Hypothalamus (tissue), 51 donors: ENCODE measurements at regions not wholly inside any gene's neighbourhood (a gene's known extent, or its start where the extent isn't known, plus 50 kb on each side); places are given as distances from the start of the nearest gene placed in this dataset.
A peak's percentile ranks its signal among the peaks of the same experiment; 100 is the strongest.
"Not testable (repeated sequence)": the region's sequence is repeated elsewhere in the genome, so short reads cannot be mapped to it uniquely, and the experiment has no call there.

Experiments
- DNase-seq, 51 donors: peaks; one replicate each; lab custom pipeline; 2025; lab: John Stamatoyannopoulos, UW

DNA sequence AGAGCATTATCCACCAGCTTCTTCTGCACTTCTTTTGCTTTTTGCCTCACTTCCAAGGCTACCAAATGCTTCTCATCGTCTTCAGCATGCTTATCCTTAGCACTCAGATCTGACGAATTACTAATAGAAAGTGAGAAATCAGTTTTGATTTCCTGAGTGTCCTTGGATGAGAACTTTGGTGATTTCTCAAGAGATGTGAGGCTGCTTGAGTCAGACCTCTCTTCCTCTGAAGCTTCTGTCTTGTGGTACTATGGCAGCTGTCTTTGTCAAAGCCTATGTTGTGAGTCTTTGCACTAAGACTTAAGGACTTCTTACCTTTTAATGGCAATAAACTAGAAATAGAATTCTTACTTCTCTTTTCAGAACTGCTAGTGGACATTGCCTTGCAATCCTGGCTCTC is 169.9 kb downstream of the CPE start:
- DNase-seq, result no peak

DNA sequence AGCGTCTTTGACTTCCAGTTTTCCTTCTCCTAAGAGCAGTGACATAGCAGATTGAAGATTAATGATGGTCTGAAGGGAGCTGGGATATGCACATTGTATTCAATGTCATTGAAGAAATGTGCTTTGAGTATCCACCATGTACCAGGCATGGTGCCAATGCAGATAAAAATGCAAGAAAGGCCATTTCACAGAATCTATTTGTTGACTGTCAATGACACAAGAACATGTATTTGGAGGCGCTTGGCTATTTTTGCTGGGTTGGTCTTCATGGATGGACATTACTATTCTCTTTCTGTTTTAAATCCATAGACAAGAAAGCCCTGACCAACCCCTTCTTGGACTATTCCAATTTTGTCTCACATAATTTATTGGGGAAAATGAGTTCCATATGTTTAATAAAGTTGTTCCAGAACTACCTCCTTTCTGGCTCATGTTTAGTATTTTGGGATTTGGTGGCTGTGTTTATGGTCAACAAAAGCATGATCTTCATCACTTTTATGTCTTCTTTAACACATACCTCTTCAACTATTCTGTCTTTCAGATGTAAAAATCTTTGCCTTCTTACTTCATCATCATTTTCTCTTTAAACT is 174.5 kb downstream of the CPE start:
- no peak for DNase-seq

DNA sequence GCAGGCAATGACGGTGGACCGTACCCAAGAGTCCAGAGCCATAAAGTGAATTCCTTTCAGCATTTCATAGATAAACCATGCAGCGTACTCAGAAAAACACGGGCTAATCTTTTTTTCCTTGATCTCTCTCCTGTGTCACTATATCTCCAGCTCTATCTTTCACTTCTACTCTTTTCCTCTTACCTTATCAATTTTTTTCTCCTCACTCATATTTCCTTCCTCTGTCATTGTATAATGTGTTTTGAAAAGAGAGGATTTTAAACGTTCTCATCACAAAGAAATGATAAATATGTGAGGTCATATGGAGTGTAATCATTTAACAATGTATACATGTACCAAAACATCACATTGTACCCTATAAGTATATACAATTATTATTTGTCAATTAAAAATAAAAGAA is 176.5 kb downstream of the CPE start:
- DNase-seq, result no peak

DNA sequence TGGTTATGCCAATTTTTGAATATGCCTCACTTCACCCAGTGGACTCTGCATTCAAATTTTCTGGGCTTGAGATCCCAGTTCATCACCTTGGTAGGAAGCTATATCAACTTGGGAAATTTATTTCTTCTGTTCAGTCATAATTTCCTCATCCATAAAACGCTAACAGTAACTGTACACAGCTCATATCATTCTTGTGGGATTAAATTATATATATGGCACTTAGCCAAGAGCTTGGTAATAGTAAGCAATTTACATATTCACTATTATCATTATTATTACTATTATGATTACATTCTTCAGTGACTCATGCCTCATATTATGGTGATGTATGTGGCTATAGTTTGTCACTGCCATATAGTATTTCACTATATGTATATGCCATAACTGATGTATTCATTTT is 177.6 kb downstream of the CPE start:
- no peak for DNase-seq

DNA sequence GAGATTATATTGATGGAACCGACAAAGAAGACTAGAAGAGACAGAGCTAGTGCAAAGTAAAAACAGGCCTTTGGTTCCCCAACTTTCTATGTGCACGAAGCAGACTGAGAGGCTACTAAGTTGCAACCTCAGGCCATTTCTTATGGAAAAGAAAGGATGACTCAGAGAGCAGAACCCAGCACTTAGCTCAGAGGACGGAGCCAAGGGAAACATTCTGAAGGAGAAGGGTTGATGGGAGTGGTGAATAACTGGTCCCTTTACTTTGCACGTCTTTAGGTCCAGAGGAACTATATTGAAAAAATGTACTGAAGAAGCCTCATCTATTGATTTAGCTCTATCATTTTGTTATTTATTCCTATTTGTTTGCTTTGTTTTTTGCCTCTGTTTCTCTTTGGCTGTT is 182.1 kb downstream of the CPE start:
- DNase-seq, result no peak

DNA sequence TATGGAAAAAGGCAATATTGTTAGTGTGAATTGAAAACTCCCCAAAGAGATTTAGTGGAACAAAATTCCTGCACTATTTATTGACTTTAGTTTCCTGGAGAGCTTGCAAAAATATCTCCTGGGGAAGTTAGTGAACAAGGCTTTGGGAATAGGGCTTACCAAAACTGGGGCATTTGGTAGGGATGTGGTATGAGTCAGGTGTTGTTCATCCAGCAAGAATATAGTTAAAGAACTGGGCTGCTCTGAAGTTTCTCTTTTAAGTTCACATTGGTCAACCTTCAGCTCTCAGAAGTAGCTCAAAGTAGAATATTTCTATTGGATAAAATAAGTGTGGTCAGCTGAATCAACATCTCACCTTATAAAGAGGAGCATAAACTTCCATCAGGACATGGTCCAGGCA is 185.0 kb downstream of the CPE start:
- no peak for DNase-seq

DNA sequence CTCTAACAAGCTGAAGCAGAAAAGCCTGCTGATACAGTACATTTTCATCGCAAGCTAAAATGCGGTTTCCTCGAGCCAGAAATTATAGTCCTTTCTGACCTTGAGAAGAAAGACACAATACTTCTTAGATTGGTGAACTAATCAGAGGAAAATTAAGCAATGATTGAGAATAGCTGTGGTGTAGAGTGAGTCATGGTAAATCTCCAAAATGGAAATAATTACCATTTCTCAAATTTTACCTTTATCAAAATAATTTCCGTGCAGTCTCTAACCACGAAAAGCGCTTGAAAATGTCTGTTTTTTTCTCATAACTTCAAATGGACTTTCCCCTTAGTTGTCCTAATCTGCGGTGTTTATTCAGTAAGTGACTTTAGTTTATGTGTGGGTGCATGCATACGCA is 190.2 kb downstream of the CPE start:
- no peak for DNase-seq

DNA sequence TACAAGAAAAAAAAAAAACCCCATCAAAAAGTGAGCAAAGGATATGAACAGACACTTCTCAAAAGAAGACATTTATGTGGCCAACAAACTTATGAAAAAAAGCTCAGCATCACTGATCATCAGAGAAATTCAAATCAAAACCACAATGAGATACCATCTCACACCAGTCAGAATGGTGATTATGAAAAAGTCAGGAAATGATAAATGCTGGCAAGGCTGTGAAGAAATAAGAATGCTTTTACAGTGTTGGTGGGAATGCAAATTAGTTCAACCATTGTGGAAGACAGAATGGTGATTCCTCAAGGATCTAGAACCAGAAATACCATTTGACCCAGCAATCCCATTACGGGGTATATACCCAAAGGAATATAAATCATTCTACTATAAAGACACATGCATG is 192.7 kb downstream of the CPE start:
- not testable (repeated sequence) for DNase-seq

DNA sequence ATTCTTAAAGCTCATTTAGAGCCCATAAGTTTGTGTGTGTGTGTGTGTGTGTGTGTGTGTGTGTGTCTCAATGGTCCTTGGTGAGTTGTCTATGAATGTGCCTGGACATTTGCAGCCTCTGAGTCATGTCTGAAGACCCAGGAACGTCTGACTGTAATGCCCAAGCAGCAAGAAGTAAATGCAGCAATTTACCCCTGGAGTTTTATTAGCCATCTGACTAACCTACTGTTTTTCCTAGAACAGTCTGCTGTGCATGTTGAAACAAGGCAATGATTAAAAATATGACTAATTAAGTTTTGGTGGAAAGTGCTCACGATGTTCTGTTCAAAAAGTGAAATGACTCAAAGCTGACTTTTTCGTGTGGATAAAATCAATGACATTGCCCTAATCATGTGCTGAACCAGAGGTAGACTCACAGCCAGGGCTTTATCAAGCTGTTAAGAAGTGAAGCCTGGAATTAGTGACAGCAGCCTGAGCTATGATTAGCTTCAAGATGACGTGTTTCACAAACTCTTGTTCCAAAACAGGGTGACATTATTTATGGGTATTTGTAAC is 201.6 kb downstream of the CPE start:
- peak in 2 of 51 donors; percentile 4 to 33 for DNase-seq

DNA sequence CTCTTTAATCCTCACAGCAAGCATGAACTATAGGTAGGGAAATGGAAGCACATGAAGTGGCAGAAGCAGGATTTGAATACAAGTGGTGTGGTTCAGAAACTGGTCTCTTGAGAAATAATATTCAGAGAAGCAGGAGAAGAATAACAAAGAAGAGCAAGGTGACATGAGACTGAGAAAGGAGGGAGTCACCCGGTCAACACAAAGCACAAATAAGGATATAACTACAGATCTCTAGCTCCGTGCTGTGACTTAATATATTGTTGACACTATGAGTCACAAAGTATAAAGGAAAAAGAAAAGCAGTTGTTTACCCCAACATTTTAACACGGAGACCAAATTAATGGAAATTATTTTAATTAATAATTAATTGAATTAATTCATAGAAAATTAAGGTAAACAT is 204.5 kb downstream of the CPE start:
- DNase-seq, result no peak

DNA sequence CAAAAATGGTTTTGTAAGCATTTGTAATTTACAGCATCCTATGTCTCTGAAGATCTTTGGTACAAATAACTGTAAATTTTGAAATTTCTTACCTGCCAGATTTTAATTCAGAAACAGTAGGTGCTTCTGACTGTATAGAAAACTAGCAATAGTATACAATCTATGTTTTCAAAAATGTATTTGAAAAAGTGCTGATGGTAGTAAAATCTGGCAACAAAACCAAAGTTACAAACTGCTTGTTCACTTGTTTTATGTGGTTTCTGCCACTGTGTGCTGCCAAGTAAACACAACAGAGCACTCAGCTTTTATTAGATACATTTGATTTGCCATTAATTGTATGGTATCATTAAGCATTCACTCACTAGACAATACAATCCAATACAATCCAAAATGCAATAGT is 206.1 kb downstream of the CPE start:
- no peak for DNase-seq

DNA sequence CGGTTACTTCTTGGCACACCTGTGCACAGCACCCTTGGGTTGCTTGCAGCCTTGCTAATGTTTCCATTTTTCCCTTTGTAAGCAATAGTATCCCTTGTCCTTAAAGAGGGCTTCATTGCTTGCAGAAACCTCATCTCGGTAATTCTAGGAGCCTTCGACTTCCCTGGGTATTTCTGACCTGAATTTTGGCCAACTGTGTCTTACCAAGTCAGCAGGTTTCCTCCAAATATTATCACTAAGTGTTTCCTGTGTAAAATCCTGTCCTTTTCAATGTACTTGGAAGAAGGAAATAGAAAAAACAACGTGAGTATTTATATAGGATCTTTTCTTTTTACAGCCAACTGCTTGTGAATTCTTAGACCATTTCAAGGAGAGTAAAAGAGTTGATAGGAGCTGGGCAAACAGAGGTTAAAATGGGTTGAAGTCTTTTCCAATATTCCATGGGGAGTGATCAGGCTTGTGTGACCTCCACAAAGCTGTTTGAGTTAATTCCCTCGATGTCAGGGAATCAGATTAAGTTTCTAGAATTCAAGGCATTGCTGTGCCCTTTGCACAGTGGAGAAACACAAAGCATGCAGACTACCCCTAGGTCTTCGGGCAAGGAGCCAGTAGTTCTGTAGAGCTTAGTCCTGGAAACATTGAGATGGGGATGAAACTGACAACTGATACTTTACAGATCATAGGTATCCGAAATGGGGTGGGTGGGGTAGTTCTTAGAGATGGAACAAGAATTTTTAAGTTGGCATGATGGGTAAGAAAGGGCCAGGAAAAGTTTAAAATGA is 209.9 kb downstream of the CPE start:
- no peak for DNase-seq

DNA sequence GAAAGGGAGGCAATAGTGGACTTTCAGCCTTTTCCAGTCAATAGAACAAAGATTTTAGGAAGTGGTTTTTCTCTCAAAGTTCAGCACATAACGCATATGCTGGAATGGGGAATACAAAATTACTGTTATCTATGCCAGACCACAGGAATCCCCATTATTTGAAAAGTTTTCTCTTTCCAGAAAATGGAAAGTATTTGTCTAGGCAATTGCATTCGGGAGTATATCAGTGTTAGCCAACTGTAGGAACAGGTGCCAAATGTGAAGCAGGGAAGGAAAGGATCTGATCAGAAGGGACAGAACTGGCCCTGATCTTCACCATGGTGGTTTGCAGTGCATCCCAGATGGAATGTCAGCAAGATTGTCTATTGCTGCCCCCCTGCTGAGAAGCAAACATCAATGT is 213.6 kb downstream of the CPE start:
- no peak for DNase-seq

DNA sequence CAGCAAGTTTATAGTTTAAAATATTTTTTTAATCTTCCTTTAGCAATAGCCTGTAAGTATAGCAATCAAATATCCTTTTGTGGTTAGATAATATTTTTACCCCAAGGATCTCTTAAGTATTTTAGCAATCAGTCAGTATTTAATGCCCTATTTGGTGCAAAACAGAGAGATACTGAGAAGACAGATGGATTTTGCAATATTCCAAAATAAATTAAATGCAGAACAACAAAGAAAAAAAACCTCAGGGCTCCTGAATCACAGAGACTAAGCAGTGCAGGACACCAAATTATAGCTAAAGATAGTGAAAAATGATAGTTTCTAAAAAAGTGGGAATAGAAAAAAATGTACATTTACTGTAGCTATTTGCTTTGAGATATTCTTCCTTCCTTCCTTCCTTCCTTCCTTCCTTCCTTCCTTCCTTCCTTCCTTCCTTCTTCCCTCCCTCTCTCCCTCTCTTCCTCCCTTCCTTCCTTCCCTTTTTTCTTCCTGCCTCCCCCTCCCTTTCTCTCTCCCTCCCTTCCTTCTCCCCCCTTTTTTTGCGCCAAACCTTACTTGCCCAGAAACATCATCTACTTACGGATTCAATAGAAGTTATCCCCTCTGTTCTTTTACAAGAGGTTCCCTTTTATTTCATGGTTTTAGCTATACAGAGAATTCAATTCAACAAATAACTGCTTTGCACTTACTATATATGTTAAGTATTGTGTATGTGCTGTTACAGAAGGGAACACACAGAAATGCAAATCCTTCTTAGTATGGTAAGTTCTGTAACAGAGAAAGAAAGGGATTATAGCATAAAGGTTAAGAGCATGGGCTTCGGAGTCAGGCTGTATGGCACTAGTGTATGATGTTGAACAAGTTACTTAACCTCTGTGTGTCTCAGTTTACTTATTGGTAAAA is 219.0 kb downstream of the CPE start:
- DNase-seq, result no peak

DNA sequence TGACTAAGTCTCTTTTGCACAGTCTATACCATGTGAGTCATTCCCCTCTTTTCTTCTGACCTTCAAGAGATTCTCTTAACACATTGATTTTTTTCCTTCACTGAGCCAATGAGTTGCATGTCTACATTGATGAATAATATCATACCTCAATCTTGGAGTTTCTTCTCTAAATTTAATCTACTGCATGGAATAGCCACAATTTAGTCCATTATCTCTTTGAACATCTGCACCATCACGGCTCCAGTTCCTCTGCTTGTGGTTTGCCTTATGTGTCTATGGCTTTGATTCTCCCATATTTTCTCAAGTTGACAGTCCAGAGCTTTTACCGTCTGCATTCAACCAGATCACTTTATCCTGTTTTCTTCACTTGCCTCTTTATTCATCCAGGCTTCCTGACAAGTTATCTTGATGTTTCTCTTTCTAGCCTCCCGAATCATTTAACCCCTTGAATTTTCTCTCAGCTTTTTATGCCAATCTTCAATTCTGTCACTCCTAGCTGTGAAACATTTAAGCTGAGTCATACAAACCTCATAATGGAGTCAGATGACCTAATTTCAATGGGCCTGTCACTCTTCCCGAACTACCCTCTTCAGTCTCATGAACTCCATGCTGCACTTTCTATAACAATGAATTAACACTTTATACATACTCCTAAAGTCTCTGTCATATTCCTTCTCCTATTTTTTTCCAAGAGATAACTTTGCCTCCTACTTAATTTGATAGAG is 222.3 kb downstream of the CPE start:
- no peak for DNase-seq

DNA sequence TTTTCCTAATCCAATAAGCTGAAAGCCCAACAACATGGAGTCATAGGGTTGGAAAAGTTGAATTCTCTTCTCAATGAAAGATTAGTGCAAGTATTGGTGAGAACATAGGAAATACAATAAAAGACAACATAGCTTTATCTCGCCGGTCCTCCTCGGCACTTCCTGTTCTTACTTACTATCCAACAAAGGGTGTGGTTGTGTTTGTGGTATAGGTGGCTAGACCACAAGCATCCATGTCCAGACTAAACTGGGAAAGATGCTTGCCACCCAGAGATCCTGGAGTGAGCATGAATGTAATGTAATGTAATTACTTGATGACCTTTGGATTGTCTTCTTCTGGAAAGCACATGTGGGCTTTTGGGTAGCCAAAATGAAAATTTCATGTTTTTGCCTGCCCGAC is 223.8 kb downstream of the CPE start:
- DNase-seq, result no peak

DNA sequence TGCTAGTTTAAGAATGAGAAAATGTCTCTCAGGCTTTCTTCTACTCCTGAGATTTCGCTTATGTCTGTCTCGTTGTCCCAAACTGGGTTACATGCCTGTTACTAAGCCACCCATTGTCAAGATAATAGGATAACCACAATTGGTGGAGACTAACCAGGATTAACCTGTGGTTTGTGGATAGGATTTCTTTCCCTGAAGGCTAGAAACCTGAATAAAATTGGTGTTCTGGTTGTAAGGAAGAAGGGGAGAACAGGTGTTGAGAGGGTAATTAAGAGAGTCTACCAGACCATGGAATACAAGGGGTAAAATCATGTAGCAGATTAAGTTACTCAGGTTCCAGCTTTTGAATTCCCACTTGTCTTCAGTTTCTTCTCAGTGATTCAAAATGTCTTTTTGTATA is 225.4 kb downstream of the CPE start:
- no peak for DNase-seq

DNA sequence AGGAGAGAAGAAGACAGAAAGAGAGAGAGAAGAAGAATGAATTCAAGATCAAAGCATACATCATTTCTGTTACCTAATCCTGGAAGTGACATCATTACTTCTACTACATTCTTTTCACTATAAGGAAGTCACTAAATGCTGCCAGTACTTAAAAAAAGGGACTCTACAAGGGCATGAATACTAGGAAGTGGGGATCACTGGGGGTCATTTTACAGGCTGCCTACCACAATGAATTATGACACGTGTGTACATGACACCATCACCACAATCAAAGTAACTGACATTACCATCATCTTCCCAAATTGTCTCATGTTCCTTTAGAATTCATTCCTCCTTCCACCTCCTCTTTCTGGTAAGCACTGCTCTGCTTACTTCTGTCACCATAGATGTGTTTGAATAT is 227.0 kb downstream of the CPE start:
- no peak for DNase-seq

DNA sequence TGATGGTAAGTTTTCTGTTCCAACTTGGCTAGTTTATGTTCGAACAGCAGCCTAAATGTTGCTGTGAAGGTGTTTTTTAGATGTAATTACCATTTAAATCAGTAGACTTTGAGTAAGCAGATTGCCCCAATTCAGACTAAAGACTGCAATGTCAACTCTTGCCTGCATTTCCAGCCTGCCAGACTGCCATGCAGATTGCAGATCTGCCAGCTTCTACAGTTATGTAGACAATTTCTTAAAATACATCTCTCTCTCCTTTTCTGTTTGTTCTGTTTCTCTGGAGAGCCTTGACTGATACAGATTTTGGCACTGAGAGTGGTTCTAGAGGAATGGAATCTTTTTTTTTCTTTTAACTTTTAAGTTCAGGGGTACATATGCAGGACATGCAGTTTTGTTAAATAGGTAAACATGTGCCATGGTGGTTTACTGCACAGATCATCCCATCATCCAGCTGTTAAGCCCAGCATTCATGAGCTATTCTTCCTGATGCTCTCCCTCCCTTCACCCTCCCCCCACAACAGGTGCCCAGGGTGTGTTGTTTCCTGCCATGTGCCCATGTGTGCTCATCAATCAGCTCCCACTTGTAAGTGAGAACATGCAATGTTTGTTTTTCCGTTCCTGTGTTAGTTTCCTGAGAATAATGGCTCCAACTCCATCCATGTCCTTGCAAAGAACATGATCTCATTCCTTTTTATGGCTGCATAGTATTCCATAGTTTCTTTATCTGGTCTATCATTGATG is 227.8 kb downstream of the CPE start:
- no peak for DNase-seq

DNA sequence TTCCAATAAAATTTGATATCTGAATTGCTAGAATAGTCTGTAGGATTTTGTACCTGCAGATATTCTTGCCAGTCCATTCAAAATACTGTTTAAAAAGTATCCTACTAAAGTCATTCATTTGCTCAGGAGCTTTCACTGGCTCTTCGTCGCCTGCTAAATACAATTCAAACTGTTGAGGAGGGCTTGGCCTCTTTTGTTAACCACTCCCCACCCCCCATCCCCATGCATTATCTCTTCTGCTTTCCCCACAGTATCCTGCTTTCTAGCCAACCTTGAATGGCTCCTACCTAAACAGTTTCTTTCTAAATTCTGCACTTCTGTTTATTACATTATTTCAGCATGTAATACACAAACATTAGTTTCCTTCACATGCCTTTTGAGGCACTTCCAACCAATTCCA is 230.8 kb downstream of the CPE start:
- DNase-seq, result no peak
